ENCODE measurements at regions not wholly inside any gene's neighbourhood (a gene's known extent, or its start where the extent isn't known, plus 50 kb on each side); places are given as distances from the start of the nearest gene placed in this dataset.
"Not testable (repeated sequence)": the region's sequence is repeated elsewhere in the genome, so short reads cannot be mapped to it uniquely, and the experiment has no call there.

DNA sequence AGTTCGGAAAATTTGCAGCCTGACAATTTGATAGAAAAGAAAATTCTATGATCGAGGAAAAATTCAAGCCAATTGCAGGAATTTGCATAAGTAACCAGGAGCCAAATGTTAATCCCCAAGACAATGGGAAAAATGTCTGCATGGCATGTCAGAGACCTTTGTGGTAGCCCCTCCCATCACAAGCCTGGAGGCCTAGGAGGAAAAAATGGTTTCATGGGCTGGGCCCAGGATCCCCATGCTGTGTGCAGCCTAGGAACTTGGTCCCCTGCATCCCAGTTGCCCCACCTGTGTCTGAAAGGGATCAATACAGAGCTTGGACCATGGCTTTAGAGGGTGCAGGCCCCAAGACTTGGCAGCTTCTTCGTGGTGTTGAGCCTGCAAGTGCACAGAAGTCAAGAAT lies 1847.9 kb upstream of the ACO1 start:
- Histone ChIP-seq H3K27me3 (no peaks in the 10 kb centered on the region), H3K4me3 (no peak overlapping the region), H3K27ac (no peak overlapping the region), H3K9me3 (no peaks in the 10 kb centered on the region), H3K4me1 (no peaks in the 10 kb centered on the region), H3K36me3 (no peaks in the 10 kb centered on the region)
- no peak for DNase-seq (ENCODE audit: low spot score in 2 of 2)
- TF ChIP-seq, protein P1, sequence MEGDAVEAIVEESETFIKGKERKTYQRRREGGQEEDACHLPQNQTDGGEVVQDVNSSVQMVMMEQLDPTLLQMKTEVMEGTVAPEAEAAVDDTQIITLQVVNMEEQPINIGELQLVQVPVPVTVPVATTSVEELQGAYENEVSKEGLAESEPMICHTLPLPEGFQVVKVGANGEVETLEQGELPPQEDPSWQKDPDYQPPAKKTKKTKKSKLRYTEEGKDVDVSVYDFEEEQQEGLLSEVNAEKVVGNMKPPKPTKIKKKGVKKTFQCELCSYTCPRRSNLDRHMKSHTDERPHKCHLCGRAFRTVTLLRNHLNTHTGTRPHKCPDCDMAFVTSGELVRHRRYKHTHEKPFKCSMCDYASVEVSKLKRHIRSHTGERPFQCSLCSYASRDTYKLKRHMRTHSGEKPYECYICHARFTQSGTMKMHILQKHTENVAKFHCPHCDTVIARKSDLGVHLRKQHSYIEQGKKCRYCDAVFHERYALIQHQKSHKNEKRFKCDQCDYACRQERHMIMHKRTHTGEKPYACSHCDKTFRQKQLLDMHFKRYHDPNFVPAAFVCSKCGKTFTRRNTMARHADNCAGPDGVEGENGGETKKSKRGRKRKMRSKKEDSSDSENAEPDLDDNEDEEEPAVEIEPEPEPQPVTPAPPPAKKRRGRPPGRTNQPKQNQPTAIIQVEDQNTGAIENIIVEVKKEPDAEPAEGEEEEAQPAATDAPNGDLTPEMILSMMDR (IDR thresholded peaks at IDR 0.05) = no peak
- intact Hi-C loops (cut with DNase I) = no loop called here

DNA sequence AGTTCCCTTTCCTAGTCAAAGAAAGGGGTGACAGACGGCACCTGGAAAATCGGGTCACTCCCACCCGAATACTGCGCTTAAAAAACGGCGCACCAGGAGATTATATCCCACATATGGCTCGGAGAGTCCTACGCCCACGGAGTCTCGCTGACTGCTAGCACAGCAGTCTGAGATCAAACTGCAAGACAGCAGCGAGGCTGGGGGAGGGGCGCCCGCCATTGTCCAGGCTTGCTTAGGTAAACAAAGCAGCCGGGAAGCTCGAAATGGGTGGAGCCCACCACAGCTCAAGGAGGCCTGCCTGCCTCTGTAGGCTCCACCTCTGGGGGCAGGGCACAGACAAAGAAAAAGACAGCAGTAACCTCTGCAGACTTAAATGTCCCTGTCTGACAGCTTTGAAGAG lies 1844.7 kb upstream of the ACO1 start:
- H3K27me3 ChIP-seq; intact Hi-C loops (cut with DNase I); H3K27ac ChIP-seq; H3K9me3 ChIP-seq; H3K36me3 ChIP-seq; H3K4me1 ChIP-seq; H3K4me3 ChIP-seq; DNase-seq (ENCODE audit: low spot score in 2 of 2): not testable (repeated sequence)

DNA sequence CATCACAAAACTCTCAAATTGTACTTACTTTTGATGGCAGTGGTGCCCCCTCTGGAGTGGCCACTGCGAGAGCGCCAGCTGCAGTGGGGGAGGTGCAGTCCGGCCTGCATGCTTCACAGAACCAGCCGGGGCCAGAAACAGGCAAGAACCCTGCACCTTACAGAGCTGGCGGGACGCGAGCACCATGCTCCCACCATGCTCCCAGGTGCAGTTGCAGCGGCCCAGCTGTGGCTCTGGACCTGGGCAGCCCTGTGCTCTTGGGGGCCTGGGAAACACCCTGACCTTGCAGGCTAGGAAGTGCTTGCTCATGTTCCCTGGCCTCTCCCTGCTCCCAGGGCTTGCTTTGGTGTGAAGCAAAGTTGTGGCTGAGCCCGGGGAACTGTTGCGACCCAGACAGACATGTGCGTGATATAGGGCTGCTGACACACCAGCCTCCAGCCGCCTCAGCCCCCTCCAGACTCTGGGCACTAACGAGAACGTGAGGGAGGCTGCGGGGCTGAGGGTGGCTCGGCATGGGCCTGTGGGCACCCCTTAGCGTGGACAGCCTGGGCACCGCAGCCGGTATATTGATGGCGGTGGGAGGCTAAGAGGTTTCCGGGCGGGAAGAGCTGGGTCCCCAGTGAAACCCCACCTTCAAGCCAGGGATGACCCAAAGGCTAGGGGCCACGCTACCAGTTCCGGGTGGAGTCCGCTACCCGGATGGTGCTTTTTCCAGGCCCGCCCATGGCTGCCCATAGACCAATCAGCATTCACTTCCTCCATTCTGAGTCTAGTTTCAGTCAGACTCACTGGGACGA lies 1809.9 kb upstream of the ACO1 start:
- TF ChIP-seq, protein P1 (IDR thresholded peaks at IDR 0.05) = no peak
- no peak for DNase-seq (ENCODE audit: low spot score in 2 of 2)
- Histone ChIP-seq H3K36me3 (no peaks in the 10 kb centered on the region), H3K4me1 (no peaks in the 10 kb centered on the region), H3K27ac (no peak overlapping the region), H3K4me3 (no peak overlapping the region), H3K9me3 (no peaks in the 10 kb centered on the region), H3K27me3 (no peaks in the 10 kb centered on the region)
- intact Hi-C loops (cut with DNase I) = no loop called here

DNA sequence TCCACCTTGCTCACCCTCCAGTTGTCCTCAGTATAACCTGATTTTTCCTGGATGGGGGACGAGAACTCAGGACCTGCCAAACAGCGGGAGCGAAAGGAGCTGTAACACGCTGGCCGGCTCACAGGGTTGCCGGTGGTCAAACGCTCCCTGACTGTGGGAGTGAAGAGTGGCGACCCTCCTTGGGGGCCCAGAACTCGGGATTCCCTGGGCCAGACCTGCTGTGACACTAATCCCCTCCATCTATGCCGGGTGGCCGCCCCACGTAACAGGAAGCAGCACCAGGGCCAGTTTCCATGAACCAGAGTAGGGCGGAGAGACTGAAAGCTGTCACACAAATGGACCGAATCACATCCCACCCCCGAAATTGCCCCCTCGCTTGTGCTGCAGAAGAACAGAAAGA lies 1809.2 kb upstream of the ACO1 start:
- DNase-seq (ENCODE audit: low spot score in 2 of 2) = no peak
- H3K27ac ChIP-seq = no peak overlapping the region
- no peaks in the 10 kb centered on the region for H3K36me3 ChIP-seq
- TF ChIP-seq, protein P1 (IDR thresholded peaks at IDR 0.05) = no peak
- intact Hi-C loops (cut with DNase I) = no loop called here
- H3K9me3 ChIP-seq = no peaks in the 10 kb centered on the region
- no peaks in the 10 kb centered on the region for H3K4me1 ChIP-seq
- no peaks in the 10 kb centered on the region for H3K27me3 ChIP-seq
- no peak overlapping the region for H3K4me3 ChIP-seq

DNA sequence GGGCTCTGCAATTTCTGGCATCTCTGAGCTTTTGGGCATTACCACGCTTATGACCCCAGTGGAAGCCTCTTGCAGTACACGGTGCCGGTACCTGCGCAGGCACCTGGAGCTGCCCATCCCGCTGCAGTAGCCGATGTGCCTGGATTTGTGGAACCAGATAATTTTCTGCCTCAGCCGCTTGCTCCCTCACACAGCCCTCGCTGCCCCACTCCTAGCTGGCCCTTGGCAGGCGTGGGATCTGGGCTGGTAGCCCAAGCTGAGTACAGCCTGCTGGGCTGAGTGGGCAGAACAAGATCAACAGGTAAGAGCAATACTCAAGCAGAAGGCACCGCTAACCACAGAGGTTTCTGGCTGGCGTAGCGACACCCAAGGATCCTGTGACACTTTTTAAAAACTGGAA lies 1808.8 kb upstream of the ACO1 start:
- H3K27me3 ChIP-seq = no peaks in the 10 kb centered on the region
- H3K27ac ChIP-seq = no peak overlapping the region
- H3K36me3 ChIP-seq = no peaks in the 10 kb centered on the region
- no peaks in the 10 kb centered on the region for H3K9me3 ChIP-seq
- no peak for DNase-seq (ENCODE audit: low spot score in 2 of 2)
- H3K4me1 ChIP-seq = no peaks in the 10 kb centered on the region
- no peak overlapping the region for H3K4me3 ChIP-seq
- intact Hi-C loops (cut with DNase I) = no loop called here
- TF ChIP-seq, protein P1 (IDR thresholded peaks at IDR 0.05) = no peak

DNA sequence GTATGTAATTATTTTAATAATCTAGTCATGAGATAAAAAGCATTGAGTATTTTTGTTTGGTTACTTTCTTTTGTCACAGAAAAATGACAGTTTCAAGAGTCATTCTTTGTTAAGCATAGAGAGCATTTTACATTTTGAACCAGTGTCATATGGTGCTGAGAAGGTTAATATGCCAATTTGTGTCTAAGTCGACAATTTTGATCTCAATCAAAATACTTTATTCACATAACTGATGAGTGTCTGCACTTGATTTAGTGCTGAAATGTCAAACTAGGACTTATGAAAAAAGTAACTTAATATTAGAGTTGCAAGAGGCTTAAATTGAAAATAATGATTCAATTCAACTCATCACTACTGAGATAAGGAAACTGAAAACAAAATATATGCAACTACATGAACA lies 1804.6 kb upstream of the ACO1 start:
- Histone ChIP-seq H3K27me3 (no peaks in the 10 kb centered on the region), H3K27ac (no peak overlapping the region), H3K36me3 (no peaks in the 10 kb centered on the region), H3K4me3 (no peak overlapping the region), H3K9me3 (no peaks in the 10 kb centered on the region), H3K4me1 (no peaks in the 10 kb centered on the region)
- TF ChIP-seq, protein P1 (IDR thresholded peaks at IDR 0.05) = no peak
- DNase-seq (ENCODE audit: low spot score in 2 of 2) = no peak
- intact Hi-C loops (cut with DNase I) = no loop called here

All from ascending aorta (tissue), 2 donors.